ENCODE measurements at regions not wholly inside any gene's neighbourhood (a gene's known extent, or its start where the extent isn't known, plus 50 kb on each side); places are given as distances from the start of the nearest gene placed in this dataset.

DNA sequence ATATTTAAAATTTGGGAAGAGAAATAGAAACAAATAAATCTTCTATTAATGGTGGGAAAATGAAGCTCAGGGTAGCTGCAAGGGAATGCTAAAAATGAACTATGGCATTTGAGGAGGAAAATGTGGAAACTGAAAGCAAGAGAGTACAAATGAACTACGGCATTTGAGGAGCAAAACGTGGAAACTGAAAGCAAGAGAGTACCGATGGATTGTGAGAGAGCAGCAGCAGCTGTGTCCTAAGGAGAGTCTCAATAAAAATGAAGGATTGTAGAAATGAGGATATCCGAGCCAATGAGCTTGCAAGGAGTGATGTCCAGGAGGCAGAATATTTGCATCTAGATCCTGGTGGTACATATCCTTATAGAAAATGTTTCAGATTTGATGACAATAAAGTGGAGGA is 547.1 kb upstream of the ZNF337 start:
- no peak for TF ChIP-seq CTCF (conservative IDR thresholded peaks at IDR 0.05; ENCODE audit: low read length)
- TF ChIP-seq EZH2phosphoT487 (IDR thresholded peaks at IDR 0.05; ENCODE audit: borderline replicate concordance, low read depth, low read length): no peak
